ENCODE measurements at regions not wholly inside any gene's neighbourhood (a gene's known extent, or its start where the extent isn't known, plus 50 kb on each side); places are given as distances from the start of the nearest gene placed in this dataset.

- DNase-seq (ENCODE audit: low read depth), result no peak
These were observed 128.0 kb upstream of the MSX2 start for GRCh38 chr5:174596429-174596828.

GRCh38 chr5:174599992-174600391 is 124.4 kb upstream of the MSX2 start:
- no peak for DNase-seq (ENCODE audit: low read depth)

GRCh38 chr5:174601946-174602345 is 122.4 kb upstream of the MSX2 start:
- no peak for DNase-seq (ENCODE audit: low read depth)

- no peak for DNase-seq (ENCODE audit: low read depth)
These were observed 118.2 kb upstream of the MSX2 start for GRCh38 chr5:174606153-174606552.

- no peak for DNase-seq (ENCODE audit: low read depth)
These were observed 117.7 kb upstream of the MSX2 start for GRCh38 chr5:174606646-174607045.

GRCh38 chr5:174607205-174607604 is 117.2 kb upstream of the MSX2 start:
- no peak for DNase-seq (ENCODE audit: low read depth)

- no peak for DNase-seq (ENCODE audit: low read depth)
These were observed 116.5 kb upstream of the MSX2 start for GRCh38 chr5:174607916-174608315.

- DNase-seq (ENCODE audit: low read depth), result no peak
These were observed 115.7 kb upstream of the MSX2 start for GRCh38 chr5:174608631-174609097.

- no peak for DNase-seq (ENCODE audit: low read depth)
These were observed 115.3 kb upstream of the MSX2 start for GRCh38 chr5:174609116-174609515.

GRCh38 chr5:174610968-174611367 is 113.4 kb upstream of the MSX2 start:
- DNase-seq (ENCODE audit: low read depth), result no peak

- DNase-seq (ENCODE audit: low read depth), result no peak
These were observed 111.7 kb upstream of the MSX2 start for GRCh38 chr5:174612686-174613085.

- no peak for DNase-seq (ENCODE audit: low read depth)
These were observed 109.8 kb upstream of the MSX2 start for GRCh38 chr5:174614500-174615135.

- no peak for DNase-seq (ENCODE audit: low read depth)
These were observed 108.3 kb upstream of the MSX2 start for GRCh38 chr5:174616036-174616435.

- no peak for DNase-seq (ENCODE audit: low read depth)
These were observed 107.1 kb upstream of the MSX2 start for GRCh38 chr5:174617285-174617684.

- DNase-seq (ENCODE audit: low read depth), result no peak
These were observed 106.5 kb upstream of the MSX2 start for GRCh38 chr5:174617910-174618309.

- no peak for DNase-seq (ENCODE audit: low read depth)
These were observed 105.8 kb upstream of the MSX2 start for GRCh38 chr5:174618589-174618988.

GRCh38 chr5:174622067-174622466 is 102.3 kb upstream of the MSX2 start:
- no peak for DNase-seq (ENCODE audit: low read depth)

- no peak for DNase-seq (ENCODE audit: low read depth)
These were observed 101.4 kb upstream of the MSX2 start for GRCh38 chr5:174623018-174623417.

GRCh38 chr5:174623433-174624019 is 100.9 kb upstream of the MSX2 start:
- DNase-seq (ENCODE audit: low read depth), result no peak

GRCh38 chr5:174624733-174625522 is 99.5 kb upstream of the MSX2 start:
- DNase-seq (ENCODE audit: low read depth), result no peak

GRCh38 chr5:174625591-174626350 is 98.6 kb upstream of the MSX2 start:
- no peak for DNase-seq (ENCODE audit: low read depth)

GRCh38 chr5:174626369-174626920 is 97.9 kb upstream of the MSX2 start:
- DNase-seq (ENCODE audit: low read depth), result no peak

Measured in stimulated activated CD4-positive, alpha-beta T cell treated with anti-CD3 and anti-CD28 coated beads, Interleukin-2, amount 100 ng/mL, for 4 hours (primary cell).